Astrocyte of the spinal cord (primary cell): ENCODE measurements at regions not wholly inside any gene's neighbourhood (a gene's known extent, or its start where the extent isn't known, plus 50 kb on each side); places are given as distances from the start of the nearest gene placed in this dataset.

Experiments
- DNase-seq: peaks from one replicate; pipeline ENCODE4 v3.0.0; 2011; ENCODE audit warnings: low read depth, low spot score
- H3K4me3 ChIP-seq: 2 replicates; pipeline ENCODE4 v1.5.1; 2011; ENCODE audit warnings: low read depth, mild to moderate bottlenecking, low read length, moderate library complexity
- CTCF ChIP-seq: IDR thresholded peaks from 2 replicates; pipeline ENCODE4 v1.5.1; 2012; ENCODE audit warnings: low read depth, mild to moderate bottlenecking, low read length, inconsistent platforms
- in situ Hi-C: cut with HindIII; loops from 2 replicates; pipeline ENCODE4 v1.10.0; 2017; ENCODE audit warnings: low sequenced_read_pairs

- TF ChIP-seq CTCF, result no peak
- DNase-seq, result peak; percentile 33
- in situ Hi-C loops, result no loop called here
- H3K4me3 ChIP-seq, result no peak overlapping the region
Measured at GRCh38 chr18:56086176-56086575, 498.2 kb upstream of the TCF4 start.

- in situ Hi-C loops, result no loop called here
- peak; percentile 73 for DNase-seq
- no peak for TF ChIP-seq CTCF
- no peak overlapping the region for H3K4me3 ChIP-seq
Measured at GRCh38 chr18:56085551-56085950, 497.6 kb upstream of the TCF4 start.

- TF ChIP-seq CTCF, result no peak
- no peak overlapping the region for H3K4me3 ChIP-seq
- no peak for DNase-seq
- in situ Hi-C loops, result no loop called here
Measured at GRCh38 chr18:56083523-56084287, 495.7 kb upstream of the TCF4 start.

- TF ChIP-seq CTCF, result peak; percentile 16
- in situ Hi-C loops, result no loop called here
- peak; percentile 64 for DNase-seq
- H3K4me3 ChIP-seq, result no peak overlapping the region
Measured at GRCh38 chr18:56083097-56083521, 495.1 kb upstream of the TCF4 start.

GRCh38 chr18:56076723-56077122 is 488.7 kb upstream of the TCF4 start:
- DNase-seq, result no peak
- in situ Hi-C loops, result no loop called here
- no peak for TF ChIP-seq CTCF

GRCh38 chr18:56068701-56069100 is 480.7 kb upstream of the TCF4 start:
- in situ Hi-C loops, result no loop called here

More at GRCh38 chr18:56076723-56077122, 488.7 kb upstream of the TCF4 start:
- no peak overlapping the region for H3K4me3 ChIP-seq

More at GRCh38 chr18:56068701-56069100, 480.7 kb upstream of the TCF4 start:
- no peak for TF ChIP-seq CTCF
- no peak overlapping the region for H3K4me3 ChIP-seq
- no peak for DNase-seq
